RWPE2 (cell line): ENCODE measurements at regions not wholly inside any gene's neighbourhood (a gene's known extent, or its start where the extent isn't known, plus 50 kb on each side); places are given as distances from the start of the nearest gene placed in this dataset.

Experiments used
- ATAC-seq: fragments of 200-7000 bp; cut with Tn5 transposase; 3 replicates; pipeline ENCODE4 v1.9.1; 2021; ENCODE audit warnings: low read depth
- DNase-seq: peaks from one replicate; pipeline ENCODE4 v3.0.0-alpha.2; 2020; ENCODE audit warnings: low spot score
- H3K27ac ChIP-seq: fragments of 450-650 bp; 2 replicates; pipeline ENCODE4 v1.5.1; 2017; ENCODE audit warnings: mild to moderate bottlenecking; ENCODE audit not compliant: poor library complexity, severe bottlenecking
- H3K27me3 ChIP-seq: fragments of 250-450 bp; sonication (Bioruptor Pico); 2 replicates; pipeline ENCODE4 v1.5.1; 2021; ENCODE audit warnings: mild to moderate bottlenecking, moderate library complexity; ENCODE audit not compliant: insufficient read depth, poor library complexity, severe bottlenecking
- H3K36me3 ChIP-seq: fragments of 250-450 bp; sonication (Bioruptor Pico); 2 replicates; pipeline ENCODE4 v1.5.1; 2020; ENCODE audit warnings: low read depth, mild to moderate bottlenecking, moderate library complexity
- H3K4me1 ChIP-seq: fragments of 250-450 bp; sonication (Bioruptor Pico); 2 replicates; pipeline ENCODE4 v1.5.1; 2021; ENCODE audit warnings: mild to moderate bottlenecking, moderate library complexity; ENCODE audit not compliant: insufficient read depth, poor library complexity, severe bottlenecking
- H3K4me3 ChIP-seq: fragments of 250-450 bp; sonication (Bioruptor Pico); 2 replicates; pipeline ENCODE4 v1.5.1; 2021; ENCODE audit warnings: mild to moderate bottlenecking, moderate library complexity; ENCODE audit not compliant: severe bottlenecking
- H3K9me3 ChIP-seq: fragments of 250-450 bp; sonication (Bioruptor Pico); 2 replicates; pipeline ENCODE4 v1.5.1; 2021; ENCODE audit warnings: mild to moderate bottlenecking, moderate library complexity; ENCODE audit not compliant: severe bottlenecking
- CTCF ChIP-seq: fragments of 450-650 bp; IDR thresholded peaks from one replicate; pipeline ENCODE4 v1.5.1; 2017; ENCODE audit warnings: mild to moderate bottlenecking, moderate library complexity; ENCODE audit not compliant: poor library complexity, severe bottlenecking

GRCh38 chr2:107148496-107148895 lies 262.5 kb upstream of the ST6GAL2 start:
- no peak for TF ChIP-seq CTCF
- DNase-seq (no peak), ATAC-seq (no peak)
- Histone ChIP-seq H3K27ac (no peak overlapping the region), H3K36me3 (no peaks in the 10 kb centered on the region), H3K4me1 (no peaks in the 10 kb centered on the region), H3K4me3 (no peak overlapping the region), H3K9me3 (no peaks in the 10 kb centered on the region), H3K27me3 (peaks cover 12% of the 10 kb centered on the region)

- Histone ChIP-seq H3K4me3 (no peak overlapping the region), H3K36me3 (no peaks in the 10 kb centered on the region), H3K27ac (no peak overlapping the region), H3K9me3 (no peaks in the 10 kb centered on the region), H3K27me3 (peaks cover 3% of the 10 kb centered on the region), H3K4me1 (no peaks in the 10 kb centered on the region)
- no peak for DNase-seq
- TF ChIP-seq CTCF, result no peak
- ATAC-seq, result no peak
Observed at GRCh38 chr2:107160640-107161239, 274.8 kb upstream of the ST6GAL2 start.

GRCh38 chr2:107168141-107168540 lies 282.2 kb upstream of the ST6GAL2 start:
- TF ChIP-seq CTCF, result no peak
- Histone ChIP-seq H3K27me3 (peaks cover 7% of the 10 kb centered on the region), H3K4me3 (no peak overlapping the region), H3K27ac (no peak overlapping the region), H3K4me1 (no peaks in the 10 kb centered on the region), H3K9me3 (no peaks in the 10 kb centered on the region), H3K36me3 (no peaks in the 10 kb centered on the region)
- DNase-seq, result no peak
- no peak for ATAC-seq

GRCh38 chr2:107174171-107174570 lies 288.2 kb upstream of the ST6GAL2 start:
- no peak for TF ChIP-seq CTCF
- no peak for ATAC-seq

GRCh38 chr2:107182981-107183380 lies 297.0 kb upstream of the ST6GAL2 start:
- DNase-seq (no peak), ATAC-seq (no peak)
- H3K36me3 ChIP-seq, result no peaks in the 10 kb centered on the region
- no peaks in the 10 kb centered on the region for H3K4me1 ChIP-seq
- H3K4me3 ChIP-seq, result no peak overlapping the region
- no peak for TF ChIP-seq CTCF
- H3K27ac ChIP-seq, result no peak overlapping the region
- no peaks in the 10 kb centered on the region for H3K9me3 ChIP-seq
- no peaks in the 10 kb centered on the region for H3K27me3 ChIP-seq

More at GRCh38 chr2:107174171-107174570, 288.2 kb upstream of the ST6GAL2 start:
- peaks cover 4% of the 10 kb centered on the region for H3K27me3 ChIP-seq
- no peaks in the 10 kb centered on the region for H3K9me3 ChIP-seq
- no peak overlapping the region for H3K4me3 ChIP-seq
- no peak overlapping the region for H3K27ac ChIP-seq
- H3K36me3 ChIP-seq, result no peaks in the 10 kb centered on the region
- no peak for DNase-seq
- no peaks in the 10 kb centered on the region for H3K4me1 ChIP-seq
